Globus pallidus (tissue), 1 donor: ENCODE measurements at regions not wholly inside any gene's neighbourhood (a gene's known extent, or its start where the extent isn't known, plus 50 kb on each side); places are given as distances from the start of the nearest gene placed in this dataset.
A peak's percentile ranks its signal among the peaks of the same experiment; 100 is the strongest.

Experiments
- DNase-seq: peaks from one replicate; pipeline ENCODE4 v3.0.0-alpha.2; 2015; ENCODE audit warnings: low spot score

- DNase-seq = no peak
Measured at GRCh38 chr9:135340726-135341475, 138.7 kb upstream of the PPP1R26 start.

GRCh38 chr9:135341612-135342169, 137.9 kb upstream of the PPP1R26 start:
- no peak for DNase-seq

- no peak for DNase-seq
Measured at GRCh38 chr9:135342206-135343130, 137.1 kb upstream of the PPP1R26 start.

- no peak for DNase-seq
Measured at GRCh38 chr9:135343136-135343535, 136.4 kb upstream of the PPP1R26 start.

GRCh38 chr9:135343837-135344522, 135.6 kb upstream of the PPP1R26 start:
- peak; percentile 19 for DNase-seq

GRCh38 chr9:135344523-135344901, 135.1 kb upstream of the PPP1R26 start:
- no peak for DNase-seq

- no peak for DNase-seq
Measured at GRCh38 chr9:135344915-135345500, 134.6 kb upstream of the PPP1R26 start.

GRCh38 chr9:135345775-135346433, 133.7 kb upstream of the PPP1R26 start:
- DNase-seq = no peak

GRCh38 chr9:135346438-135347050, 133.0 kb upstream of the PPP1R26 start:
- DNase-seq = no peak

GRCh38 chr9:135347461-135347860, 132.1 kb upstream of the PPP1R26 start:
- no peak for DNase-seq

GRCh38 chr9:135348076-135348787, 131.3 kb upstream of the PPP1R26 start:
- DNase-seq = no peak

- DNase-seq = no peak
Measured at GRCh38 chr9:135348788-135349150, 130.8 kb upstream of the PPP1R26 start.

GRCh38 chr9:135349212-135350002, 130.2 kb upstream of the PPP1R26 start:
- no peak for DNase-seq

- DNase-seq = no peak
Measured at GRCh38 chr9:135350003-135350315, 129.6 kb upstream of the PPP1R26 start.

- DNase-seq = no peak
Measured at GRCh38 chr9:135353935-135354334, 125.6 kb upstream of the PPP1R26 start.

- no peak for DNase-seq
Measured at GRCh38 chr9:135355521-135356011, 124.0 kb upstream of the PPP1R26 start.

GRCh38 chr9:135356021-135356420, 123.6 kb upstream of the PPP1R26 start:
- DNase-seq = no peak

GRCh38 chr9:135356796-135357195, 122.8 kb upstream of the PPP1R26 start:
- DNase-seq = no peak

GRCh38 chr9:135357863-135358551, 121.6 kb upstream of the PPP1R26 start:
- DNase-seq = no peak
